ENCODE measurements at regions not wholly inside any gene's neighbourhood (a gene's known extent, or its start where the extent isn't known, plus 50 kb on each side); places are given as distances from the start of the nearest gene placed in this dataset.

- Histone ChIP-seq H3K4me3 (ENCODE audit: low read depth, low read length) (no peak overlapping the region), H3K27me3 (ENCODE audit: control insufficient read depth, insufficient read depth, low read length) (no peaks in the 10 kb centered on the region), H3K36me3 (ENCODE audit: control insufficient read depth, insufficient read depth, low read length) (no peaks in the 10 kb centered on the region)
- TF ChIP-seq, protein P1, sequence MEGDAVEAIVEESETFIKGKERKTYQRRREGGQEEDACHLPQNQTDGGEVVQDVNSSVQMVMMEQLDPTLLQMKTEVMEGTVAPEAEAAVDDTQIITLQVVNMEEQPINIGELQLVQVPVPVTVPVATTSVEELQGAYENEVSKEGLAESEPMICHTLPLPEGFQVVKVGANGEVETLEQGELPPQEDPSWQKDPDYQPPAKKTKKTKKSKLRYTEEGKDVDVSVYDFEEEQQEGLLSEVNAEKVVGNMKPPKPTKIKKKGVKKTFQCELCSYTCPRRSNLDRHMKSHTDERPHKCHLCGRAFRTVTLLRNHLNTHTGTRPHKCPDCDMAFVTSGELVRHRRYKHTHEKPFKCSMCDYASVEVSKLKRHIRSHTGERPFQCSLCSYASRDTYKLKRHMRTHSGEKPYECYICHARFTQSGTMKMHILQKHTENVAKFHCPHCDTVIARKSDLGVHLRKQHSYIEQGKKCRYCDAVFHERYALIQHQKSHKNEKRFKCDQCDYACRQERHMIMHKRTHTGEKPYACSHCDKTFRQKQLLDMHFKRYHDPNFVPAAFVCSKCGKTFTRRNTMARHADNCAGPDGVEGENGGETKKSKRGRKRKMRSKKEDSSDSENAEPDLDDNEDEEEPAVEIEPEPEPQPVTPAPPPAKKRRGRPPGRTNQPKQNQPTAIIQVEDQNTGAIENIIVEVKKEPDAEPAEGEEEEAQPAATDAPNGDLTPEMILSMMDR (IDR thresholded peaks at IDR 0.05; ENCODE audit: insufficient read depth, low read length, poor library complexity, severe bottlenecking): no peak
- no peak for DNase-seq (ENCODE audit: low read depth)
Observed at GRCh38 chr10:124298891-124299290, 119.8 kb downstream of the OAT start.

DNA sequence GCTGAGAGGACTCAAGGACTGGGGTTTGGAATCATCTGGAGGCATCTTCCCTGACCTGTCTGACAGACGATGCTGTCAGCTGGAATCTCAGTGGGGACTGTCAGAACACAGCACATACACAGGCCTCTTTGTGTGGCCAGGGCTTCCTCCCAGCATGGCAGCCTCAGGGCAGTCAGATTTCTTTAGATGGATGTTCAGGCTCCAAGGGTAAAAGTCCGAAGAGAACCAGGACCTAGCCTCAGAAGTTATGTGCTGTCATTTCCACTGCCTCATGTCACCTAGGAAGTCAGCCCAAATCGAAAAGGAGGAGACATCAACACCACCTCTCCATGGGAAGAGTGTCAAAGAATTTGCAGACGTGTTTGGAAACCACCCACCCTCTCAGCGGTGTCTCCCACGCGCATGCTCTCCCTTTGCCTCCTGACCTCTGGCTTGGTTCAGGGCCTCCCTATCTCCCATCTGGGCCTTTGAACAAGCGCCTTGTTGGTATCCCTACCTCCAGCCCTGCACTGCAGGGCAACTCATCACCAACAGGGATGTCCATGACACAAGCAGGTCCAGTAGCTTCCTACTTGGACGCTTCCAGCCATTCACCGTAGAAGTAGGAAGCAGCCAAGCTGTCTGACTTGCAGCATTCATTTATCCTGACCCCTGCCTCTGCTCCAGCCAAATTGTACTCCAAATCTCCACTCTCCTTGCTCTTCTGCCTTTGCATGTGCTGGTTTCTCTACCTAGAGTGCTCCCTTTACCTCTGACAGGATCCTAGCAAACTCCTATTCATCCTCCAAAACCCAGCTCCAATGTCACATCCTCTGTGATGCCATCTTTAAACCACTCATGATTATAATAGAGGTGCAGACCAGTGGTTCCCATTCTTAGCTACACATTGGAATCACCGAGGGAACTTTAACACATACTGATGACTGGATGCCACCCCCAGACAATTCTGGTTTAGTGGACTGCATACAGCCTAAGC lies 121.6 kb downstream of the OAT start:
- Histone ChIP-seq H3K36me3 (ENCODE audit: control insufficient read depth, insufficient read depth, low read length) (no peaks in the 10 kb centered on the region), H3K27me3 (ENCODE audit: control insufficient read depth, insufficient read depth, low read length) (no peaks in the 10 kb centered on the region), H3K4me3 (ENCODE audit: low read depth, low read length) (no peak overlapping the region)
- DNase-seq (ENCODE audit: low read depth): no peak
- TF ChIP-seq, protein P1 (IDR thresholded peaks at IDR 0.05; ENCODE audit: insufficient read depth, low read length, poor library complexity, severe bottlenecking): no peak

GRCh38 chr10:124296121-124296812 lies 122.5 kb downstream of the OAT start:
- Histone ChIP-seq H3K27me3 (ENCODE audit: control insufficient read depth, insufficient read depth, low read length) (no peaks in the 10 kb centered on the region), H3K4me3 (ENCODE audit: low read depth, low read length) (no peak overlapping the region), H3K36me3 (ENCODE audit: control insufficient read depth, insufficient read depth, low read length) (no peaks in the 10 kb centered on the region)
- TF ChIP-seq, protein P1 (IDR thresholded peaks at IDR 0.05; ENCODE audit: insufficient read depth, low read length, poor library complexity, severe bottlenecking): no peak
- no peak for DNase-seq (ENCODE audit: low read depth)

GRCh38 chr10:124294811-124295770 lies 123.6 kb downstream of the OAT start:
- Histone ChIP-seq H3K27me3 (ENCODE audit: control insufficient read depth, insufficient read depth, low read length) (no peaks in the 10 kb centered on the region), H3K36me3 (ENCODE audit: control insufficient read depth, insufficient read depth, low read length) (no peaks in the 10 kb centered on the region), H3K4me3 (ENCODE audit: low read depth, low read length) (no peak overlapping the region)
- no peak for DNase-seq (ENCODE audit: low read depth)
- TF ChIP-seq, protein P1 (IDR thresholded peaks at IDR 0.05; ENCODE audit: insufficient read depth, low read length, poor library complexity, severe bottlenecking): no peak

GRCh38 chr10:124293616-124294449 lies 124.9 kb downstream of the OAT start:
- DNase-seq (ENCODE audit: low read depth): no peak

More at GRCh38 chr10:124293616-124294449, 124.9 kb downstream of the OAT start:
- H3K36me3 ChIP-seq (ENCODE audit: control insufficient read depth, insufficient read depth, low read length): no peaks in the 10 kb centered on the region
- H3K27me3 ChIP-seq (ENCODE audit: control insufficient read depth, insufficient read depth, low read length): no peaks in the 10 kb centered on the region
- no peak overlapping the region for H3K4me3 ChIP-seq (ENCODE audit: low read depth, low read length)
- TF ChIP-seq, protein P1 (IDR thresholded peaks at IDR 0.05; ENCODE audit: insufficient read depth, low read length, poor library complexity, severe bottlenecking): no peak

All from kidney epithelial cell (primary cell).